Activated CD4-positive, alpha-beta T cell treated with anti-CD3 and anti-CD28 coated beads for 36 hours (primary cell): ENCODE measurements at regions not wholly inside any gene's neighbourhood (a gene's known extent, or its start where the extent isn't known, plus 50 kb on each side); places are given as distances from the start of the nearest gene placed in this dataset.
A peak's percentile ranks its signal among the peaks of the same experiment; 100 is the strongest.

Source experiments
- ATAC-seq: fragments of 200-7000 bp; cut with Tn5 transposase; one replicate; pipeline ENCODE4 v1.10.0; 2021; ENCODE audit warnings: mild to moderate bottlenecking, moderate library complexity
- CTCF ChIA-PET: fragments of 350-600 bp; sonication (Branson Sonifier 250); formaldehyde crosslinking; loops from one replicate; lab custom pipeline; 2021; ENCODE audit warnings: antibody characterized with exemption; lab: Charles Lee
- POLR2A ChIA-PET: fragments of 350-600 bp; sonication (Branson Sonifier 250); formaldehyde crosslinking; loops from one replicate; lab custom pipeline; 2021; ENCODE audit warnings: antibody characterized with exemption, inconsistent platforms; lab: Charles Lee
- DNase-seq: peaks from one replicate; pipeline ENCODE4 v3.0.0-alpha.2; 2020
- H3K27ac Mint-ChIP-seq: one replicate; pipeline ENCODE4 v1.8.0; 2021; ENCODE audit warnings: mixed read lengths
- H3K27me3 Mint-ChIP-seq: one replicate; pipeline ENCODE4 v1.8.0; 2021; ENCODE audit warnings: mixed read lengths
- H3K36me3 Mint-ChIP-seq: one replicate; pipeline ENCODE4 v1.8.0; 2021; ENCODE audit warnings: low read depth, mixed read lengths
- H3K4me1 Mint-ChIP-seq: one replicate; pipeline ENCODE4 v1.8.0; 2021; ENCODE audit warnings: mixed read lengths
- H3K4me3 Mint-ChIP-seq: one replicate; pipeline ENCODE4 v1.8.0; 2021; ENCODE audit warnings: mild to moderate bottlenecking, moderate library complexity, mixed read lengths
- H3K9me3 Mint-ChIP-seq: one replicate; pipeline ENCODE4 v1.8.0; 2021; ENCODE audit warnings: low read depth, mixed read lengths
- intact Hi-C, 2 experiments: fragments of 100-400 bp; cut with DNase I in 1 of 2; cut with micrococcal nuclease in 1 of 2; formaldehyde crosslinking; loops; one replicate each; pipeline versions ENCODE4 v1.14.2 to v1.15.1; 2022 to 2024; cut with DNase I, micrococcal nuclease

- CTCF ChIA-PET: no interaction called here
- Mint-ChIP-seq H3K36me3 (no peaks in the 10 kb centered on the region), H3K4me3 (no peak overlapping the region), H3K4me1 (no peaks in the 10 kb centered on the region), H3K9me3 (peaks cover 6% of the 10 kb centered on the region), H3K27me3 (no peaks in the 10 kb centered on the region), H3K27ac (no peak overlapping the region)
- POLR2A ChIA-PET: no interaction called here
- ATAC-seq (no peak), DNase-seq (no peak)
- intact Hi-C loops: no loop called here
Measured at GRCh38 chr4:179278647-179279046, 1836.4 kb upstream of the AGA start.

DNA sequence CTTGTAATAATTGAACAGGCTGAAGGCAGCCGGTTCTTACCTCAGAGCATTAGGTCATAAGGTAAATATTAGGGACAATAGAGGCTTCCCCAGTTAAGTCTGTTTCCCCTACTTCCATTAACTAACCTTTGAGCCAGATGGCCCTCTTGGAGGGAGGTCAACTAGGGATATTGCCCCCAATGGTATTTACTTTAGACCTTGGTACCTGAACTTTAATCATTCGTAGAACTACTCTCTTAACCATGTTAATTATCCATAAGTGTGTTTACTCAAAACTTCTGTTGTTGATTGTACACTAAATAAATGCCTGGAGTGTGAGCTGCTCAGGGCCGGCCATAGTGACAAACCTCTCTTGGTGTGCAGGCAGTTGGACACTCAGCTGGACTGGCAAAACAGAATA is 1843.5 kb upstream of the AGA start:
- no peak overlapping the region for H3K27ac Mint-ChIP-seq
- POLR2A ChIA-PET: no interaction called here
- intact Hi-C loops: no loop called here

DNA sequence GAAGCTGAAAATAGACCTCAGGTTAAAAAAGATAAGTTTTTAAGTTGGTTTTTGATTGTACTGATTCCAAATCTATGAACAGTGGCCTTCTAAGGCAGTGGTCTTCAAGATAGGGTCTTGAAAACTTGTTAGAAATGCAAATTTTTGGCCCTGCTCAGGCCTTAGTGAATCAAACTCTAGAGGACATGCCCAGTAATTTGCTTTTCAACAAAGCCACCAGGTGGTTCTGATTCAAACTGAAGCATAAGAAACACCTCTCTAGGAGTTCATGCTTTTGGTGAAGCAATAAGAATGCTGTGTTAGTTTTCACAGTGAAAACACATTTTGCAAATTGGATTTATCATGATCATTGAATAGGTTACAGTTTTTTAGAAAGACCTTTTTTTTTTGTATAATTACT is 1849.4 kb upstream of the AGA start:
- H3K4me3 Mint-ChIP-seq: no peak overlapping the region
- no peaks in the 10 kb centered on the region for H3K36me3 Mint-ChIP-seq
- H3K4me1 Mint-ChIP-seq: no peaks in the 10 kb centered on the region
- ATAC-seq (no peak), DNase-seq (no peak)
- H3K9me3 Mint-ChIP-seq: peaks cover 7% of the 10 kb centered on the region
- intact Hi-C loops: no loop called here
- H3K27ac Mint-ChIP-seq: no peak overlapping the region
- H3K27me3 Mint-ChIP-seq: no peaks in the 10 kb centered on the region
- CTCF ChIA-PET: no interaction called here
- POLR2A ChIA-PET: no interaction called here

More for the DNA sequence above, 1843.5 kb upstream of the AGA start:
- H3K4me3 Mint-ChIP-seq: no peak overlapping the region
- no peaks in the 10 kb centered on the region for H3K27me3 Mint-ChIP-seq
- ATAC-seq: no peak
- no peak for DNase-seq
- H3K9me3 Mint-ChIP-seq: peaks cover 12% of the 10 kb centered on the region
- no peaks in the 10 kb centered on the region for H3K4me1 Mint-ChIP-seq
- CTCF ChIA-PET: no interaction called here
- no peaks in the 10 kb centered on the region for H3K36me3 Mint-ChIP-seq

- intact Hi-C loops: no loop called here
- POLR2A ChIA-PET: no interaction called here
- H3K27ac Mint-ChIP-seq: no peak overlapping the region
- no peaks in the 10 kb centered on the region for H3K4me1 Mint-ChIP-seq
- H3K9me3 Mint-ChIP-seq: peaks cover 6% of the 10 kb centered on the region
- H3K27me3 Mint-ChIP-seq: no peaks in the 10 kb centered on the region
- CTCF ChIA-PET: no interaction called here
- H3K4me3 Mint-ChIP-seq: no peak overlapping the region
- H3K36me3 Mint-ChIP-seq: no peaks in the 10 kb centered on the region
- DNase-seq (no peak), ATAC-seq (no peak)
Measured at GRCh38 chr4:179292468-179292867, 1850.2 kb upstream of the AGA start.

- ATAC-seq (no peak), DNase-seq (peak; percentile 32)
- POLR2A ChIA-PET: no interaction called here
- H3K27me3 Mint-ChIP-seq: no peaks in the 10 kb centered on the region
- peaks cover 13% of the 10 kb centered on the region for H3K9me3 Mint-ChIP-seq
- CTCF ChIA-PET: interaction anchor here (0.6 to 1.0 kb wide), 3 partner anchors 14 to 1965 kb away, joined by 3 to 4 read pairs (median 3); no protein-coding TSS in a partner anchor
- no peaks in the 10 kb centered on the region for H3K36me3 Mint-ChIP-seq
- H3K27ac Mint-ChIP-seq: no peak overlapping the region
- intact Hi-C loops: loop anchor here (2.0 to 10.0 kb wide), 3 partner anchors 725 to 1753 kb away; no protein-coding TSS in a partner anchor
- H3K4me3 Mint-ChIP-seq: no peak overlapping the region
- no peaks in the 10 kb centered on the region for H3K4me1 Mint-ChIP-seq
Measured at GRCh38 chr4:179307297-179308136, 1865.3 kb upstream of the AGA start.

DNA sequence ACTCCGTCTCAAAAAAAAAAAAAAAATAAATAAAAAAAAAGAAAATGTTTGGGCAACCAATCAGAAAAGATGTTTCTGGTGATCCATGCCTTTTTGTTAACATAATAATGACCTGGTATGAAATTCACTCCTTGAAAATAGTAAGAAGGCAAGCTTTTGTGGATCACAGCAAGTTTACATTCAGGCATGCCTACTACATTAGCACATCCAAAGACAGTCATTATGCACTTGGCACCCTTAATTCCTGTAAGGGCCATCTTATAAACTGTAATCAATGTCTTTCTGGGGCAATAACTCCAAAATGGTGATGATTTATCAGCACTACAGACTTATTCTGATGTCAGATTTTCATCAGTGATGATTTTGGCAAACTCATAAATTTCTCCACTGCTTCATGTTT is 1871.6 kb upstream of the AGA start:
- intact Hi-C loops: no loop called here
- H3K36me3 Mint-ChIP-seq: no peaks in the 10 kb centered on the region
- no peak overlapping the region for H3K27ac Mint-ChIP-seq
- H3K27me3 Mint-ChIP-seq: no peaks in the 10 kb centered on the region
- ChIA-PET CTCF (no interaction called here), POLR2A (no interaction called here)
- H3K9me3 Mint-ChIP-seq: peaks cover 5% of the 10 kb centered on the region
- no peak overlapping the region for H3K4me3 Mint-ChIP-seq
- no peak for DNase-seq
- no peak for ATAC-seq
- H3K4me1 Mint-ChIP-seq: no peaks in the 10 kb centered on the region

DNA sequence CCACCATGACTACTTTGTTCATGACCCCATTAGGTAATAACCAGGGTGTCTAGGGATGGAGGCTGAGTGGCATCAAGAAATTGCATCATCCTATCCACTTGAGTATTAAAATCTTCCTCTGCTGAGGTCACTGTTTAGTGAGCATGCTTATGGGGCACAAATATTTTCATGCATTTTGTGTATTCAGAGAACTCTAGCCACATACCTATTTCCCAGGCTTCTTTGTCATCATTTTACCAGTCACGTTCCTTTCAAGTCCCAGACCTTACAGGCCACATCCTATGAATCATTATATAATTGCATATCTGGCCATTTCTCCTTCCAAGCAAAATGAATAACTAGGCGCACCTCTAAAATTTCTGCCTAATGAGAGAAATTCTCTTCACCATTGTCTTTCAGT is 1882.9 kb upstream of the AGA start:
- DNase-seq (no peak), ATAC-seq (no peak)
- POLR2A ChIA-PET: no interaction called here
- H3K4me1 Mint-ChIP-seq: no peaks in the 10 kb centered on the region
- no peaks in the 10 kb centered on the region for H3K36me3 Mint-ChIP-seq
- no peak overlapping the region for H3K4me3 Mint-ChIP-seq
- intact Hi-C loops: no loop called here
- H3K27me3 Mint-ChIP-seq: no peaks in the 10 kb centered on the region
- H3K9me3 Mint-ChIP-seq: no peaks in the 10 kb centered on the region
- no peak overlapping the region for H3K27ac Mint-ChIP-seq
- CTCF ChIA-PET: no interaction called here

DNA sequence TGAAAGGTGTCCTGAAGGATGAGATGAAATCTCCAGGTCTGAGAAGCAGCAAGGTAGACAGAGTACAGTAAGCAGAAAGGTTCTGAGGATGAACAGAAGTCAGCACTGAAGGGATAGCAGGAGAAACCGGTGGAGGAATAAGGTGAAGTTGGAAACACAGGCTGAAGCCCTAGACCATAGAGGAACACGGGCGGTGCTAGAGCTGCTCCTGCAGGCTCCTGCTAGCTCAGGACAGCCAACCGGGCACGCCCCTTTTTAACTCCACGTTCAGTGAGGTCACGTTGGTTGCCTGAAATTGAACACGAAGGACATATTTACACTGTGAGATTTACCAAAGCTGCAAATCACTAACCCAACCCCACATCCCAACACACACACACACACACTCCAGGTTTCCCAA is 1886.4 kb upstream of the AGA start:
- no peaks in the 10 kb centered on the region for H3K4me1 Mint-ChIP-seq
- DNase-seq (no peak), ATAC-seq (no peak)
- H3K27ac Mint-ChIP-seq: no peak overlapping the region
- no peaks in the 10 kb centered on the region for H3K36me3 Mint-ChIP-seq
- ChIA-PET CTCF (no interaction called here), POLR2A (no interaction called here)
- intact Hi-C loops: no loop called here
- no peaks in the 10 kb centered on the region for H3K27me3 Mint-ChIP-seq
- peaks cover 1% of the 10 kb centered on the region for H3K9me3 Mint-ChIP-seq
- no peak overlapping the region for H3K4me3 Mint-ChIP-seq

GRCh38 chr4:179331362-179331761 is 1889.1 kb upstream of the AGA start:
- Mint-ChIP-seq H3K36me3 (no peaks in the 10 kb centered on the region), H3K9me3 (peaks cover 1% of the 10 kb centered on the region), H3K27me3 (no peaks in the 10 kb centered on the region), H3K4me3 (no peak overlapping the region), H3K27ac (no peak overlapping the region), H3K4me1 (no peaks in the 10 kb centered on the region)
- ATAC-seq (no peak), DNase-seq (no peak)
- POLR2A ChIA-PET: no interaction called here
- intact Hi-C loops: no loop called here
- CTCF ChIA-PET: interaction anchor here (0.6 kb wide), 1 partner anchor 140 kb away, joined by 3 read pairs; no protein-coding TSS in a partner anchor

- H3K9me3 Mint-ChIP-seq: peaks cover 3% of the 10 kb centered on the region
- POLR2A ChIA-PET: no interaction called here
- no peak for ATAC-seq
Measured at GRCh38 chr4:179344861-179345260, 1902.6 kb upstream of the AGA start.

DNA sequence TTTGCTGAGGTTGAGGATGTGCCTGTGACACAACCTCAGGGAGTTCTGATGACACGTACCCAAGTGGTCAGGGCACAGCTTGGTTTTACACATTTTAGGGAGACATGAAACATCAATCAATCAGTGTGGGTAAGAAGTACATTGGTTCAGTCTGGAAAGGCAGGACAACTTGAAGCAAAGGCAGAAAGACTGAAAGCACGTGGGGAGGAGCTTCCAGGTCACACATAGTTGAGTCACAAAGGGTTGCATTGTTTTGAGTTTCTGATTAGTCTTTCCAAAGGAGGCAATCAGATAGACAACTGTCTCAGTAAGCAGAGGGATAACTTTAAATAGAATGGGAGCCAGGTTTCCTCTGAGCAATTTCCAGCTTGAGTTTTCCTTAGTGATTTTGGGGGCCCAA is 1910.0 kb upstream of the AGA start:
- intact Hi-C loops: no loop called here
- Mint-ChIP-seq H3K27ac (no peak overlapping the region), H3K36me3 (no peaks in the 10 kb centered on the region), H3K4me3 (no peak overlapping the region), H3K27me3 (no peaks in the 10 kb centered on the region), H3K4me1 (no peaks in the 10 kb centered on the region), H3K9me3 (peaks cover 9% of the 10 kb centered on the region)
- no peak for ATAC-seq
- POLR2A ChIA-PET: no interaction called here
- no peak for DNase-seq
- CTCF ChIA-PET: interaction anchor here (0.6 kb wide), 1 partner anchor 1164 kb away, joined by 3 read pairs; no protein-coding TSS in a partner anchor

More at GRCh38 chr4:179344861-179345260, 1902.6 kb upstream of the AGA start:
- CTCF ChIA-PET: no interaction called here
- Mint-ChIP-seq H3K4me1 (no peaks in the 10 kb centered on the region), H3K4me3 (no peak overlapping the region), H3K27me3 (no peaks in the 10 kb centered on the region), H3K27ac (no peak overlapping the region), H3K36me3 (no peaks in the 10 kb centered on the region)
- intact Hi-C loops: no loop called here
- no peak for DNase-seq

DNA sequence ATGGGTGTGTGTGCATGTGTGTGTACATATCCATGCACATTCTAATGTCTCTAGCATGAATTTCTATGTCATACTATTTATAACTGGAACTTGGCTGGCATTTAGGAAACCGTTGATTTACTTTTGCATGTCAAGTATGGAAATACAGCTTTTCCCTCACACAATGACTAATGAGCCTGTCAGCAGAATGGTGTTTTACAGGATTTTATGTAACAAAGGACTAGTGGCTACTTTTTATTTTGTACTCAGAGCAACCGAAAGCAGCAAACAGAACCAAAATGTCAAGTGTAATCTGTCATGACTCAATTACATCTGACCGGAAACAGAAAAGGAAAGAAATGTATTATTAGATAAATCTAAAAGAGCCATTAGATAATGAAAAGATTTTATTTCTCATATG is 1911.5 kb upstream of the AGA start:
- intact Hi-C loops: no loop called here
- Mint-ChIP-seq H3K9me3 (peaks cover 11% of the 10 kb centered on the region), H3K27me3 (no peaks in the 10 kb centered on the region), H3K4me3 (no peak overlapping the region), H3K36me3 (no peaks in the 10 kb centered on the region), H3K4me1 (no peaks in the 10 kb centered on the region), H3K27ac (no peak overlapping the region)
- ChIA-PET CTCF (no interaction called here), POLR2A (no interaction called here)
- DNase-seq (no peak), ATAC-seq (no peak)
